Right renal pelvis (tissue), 4 donors: ENCODE measurements at regions not wholly inside any gene's neighbourhood (a gene's known extent, or its start where the extent isn't known, plus 50 kb on each side); places are given as distances from the start of the nearest gene placed in this dataset.

ENCODE experiments used
- DNase-seq, 4 donors: peaks; one replicate each; pipeline ENCODE4 v3.0.0-alpha.2; 2013; ENCODE audit warnings: low read depth in 4 of 4, low spot score in 3 of 4, missing footprints in 1 of 4

DNA sequence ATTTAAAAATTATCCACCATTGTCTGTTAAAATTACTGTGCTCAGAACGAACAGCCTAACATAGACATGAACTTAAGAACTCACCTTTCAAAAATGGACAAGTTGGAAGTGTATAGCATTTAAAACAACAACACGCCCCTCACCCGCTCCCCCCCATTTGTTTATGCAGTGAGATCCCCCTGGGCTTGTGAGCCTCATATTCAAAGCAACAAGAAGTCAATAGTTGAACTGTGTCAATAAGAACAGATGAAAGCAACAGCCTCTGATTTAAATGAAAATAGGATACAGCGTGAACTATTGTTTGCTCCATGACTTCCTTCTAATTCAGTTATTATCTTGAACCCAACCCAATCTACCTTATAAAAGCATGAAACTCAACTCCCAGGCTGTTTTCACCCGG lies 314.2 kb downstream of the BLID start:
- DNase-seq: no peak

DNA sequence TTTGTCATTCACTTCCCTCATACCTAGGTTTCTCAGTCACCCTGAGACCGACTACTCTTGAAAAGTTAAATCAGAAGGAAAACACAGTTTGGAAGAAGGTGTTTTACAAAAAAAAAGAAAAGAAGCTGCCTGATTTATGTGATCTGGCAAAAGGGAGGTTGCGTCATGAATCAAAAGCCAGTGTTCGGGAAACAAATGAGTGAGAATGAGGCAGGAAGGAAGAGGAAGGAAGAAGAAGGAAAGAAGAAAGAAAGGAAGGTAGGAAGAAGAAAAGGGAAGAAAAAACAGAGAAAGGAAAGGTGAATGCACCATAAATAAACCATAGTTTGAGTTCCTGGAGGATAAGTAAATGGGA lies 314.6 kb downstream of the BLID start:
- no peak for DNase-seq

GRCh38 chr11:121800731-121801393 lies 315.2 kb downstream of the BLID start:
- peak in 3 of 4 donors; percentile 57 to 73 (median 61) for DNase-seq

DNA sequence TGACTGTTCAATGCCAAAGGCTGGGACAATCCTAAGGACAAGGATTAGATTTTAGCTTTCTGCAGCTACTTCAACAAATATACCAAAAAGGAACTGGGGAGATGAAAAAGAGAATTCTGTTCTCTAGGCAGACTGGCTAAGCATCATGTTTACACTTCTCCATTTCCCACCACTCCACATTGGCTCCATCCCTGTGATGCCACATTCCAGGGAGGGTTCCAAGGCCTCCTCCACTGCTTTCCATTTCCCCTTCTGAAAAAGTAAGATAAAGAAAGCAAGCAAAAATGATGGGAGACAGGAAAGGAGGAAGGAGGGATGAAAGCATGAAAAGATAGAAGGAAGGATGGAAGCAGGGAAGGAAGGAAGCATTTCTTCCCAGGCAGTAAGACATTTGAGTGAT lies 315.8 kb downstream of the BLID start:
- DNase-seq: no peak

- no peak for DNase-seq
These were observed 318.5 kb downstream of the BLID start for GRCh38 chr11:121797496-121797895.

DNA sequence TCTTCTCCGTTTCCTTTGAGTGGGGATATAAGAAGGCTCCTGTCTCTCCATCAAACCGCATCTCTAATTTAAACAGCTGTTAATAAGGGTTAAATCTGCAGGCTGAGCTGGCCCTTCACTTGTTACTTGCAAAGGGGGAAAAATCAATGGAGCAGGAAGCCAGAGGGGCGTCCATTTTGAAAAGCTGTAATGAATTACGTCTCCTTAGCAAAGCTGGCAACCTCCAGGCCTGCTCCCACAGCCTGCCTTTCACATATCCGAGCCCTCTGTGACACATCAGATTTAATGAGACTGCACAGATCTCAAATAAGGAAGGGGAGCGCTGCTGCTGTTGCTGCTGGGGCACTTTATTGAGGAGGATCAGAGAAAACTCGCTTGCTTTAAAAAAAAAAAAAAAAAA lies 320.8 kb downstream of the BLID start:
- DNase-seq: no peak

GRCh38 chr11:121794671-121795141 lies 321.3 kb downstream of the BLID start:
- no peak for DNase-seq

DNA sequence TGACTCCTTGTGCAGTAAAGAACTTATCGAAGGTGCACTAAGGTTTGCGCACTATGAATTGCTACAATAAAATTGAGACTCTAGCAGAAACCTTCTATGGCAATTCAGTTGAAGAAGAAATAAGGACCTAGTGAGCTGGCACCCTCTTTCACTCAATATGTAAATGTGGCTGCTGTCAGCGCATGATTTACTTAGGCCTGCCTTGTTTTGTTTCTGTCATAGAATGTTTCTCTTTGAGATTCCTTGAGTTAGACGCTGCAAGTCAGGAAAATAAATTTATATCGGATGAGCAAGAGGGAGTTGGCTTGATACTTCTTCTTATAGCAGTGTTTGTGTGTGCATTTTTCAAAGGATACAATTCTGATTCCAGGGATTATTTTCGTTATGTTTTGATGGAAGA lies 322.1 kb downstream of the BLID start:
- DNase-seq: no peak

DNA sequence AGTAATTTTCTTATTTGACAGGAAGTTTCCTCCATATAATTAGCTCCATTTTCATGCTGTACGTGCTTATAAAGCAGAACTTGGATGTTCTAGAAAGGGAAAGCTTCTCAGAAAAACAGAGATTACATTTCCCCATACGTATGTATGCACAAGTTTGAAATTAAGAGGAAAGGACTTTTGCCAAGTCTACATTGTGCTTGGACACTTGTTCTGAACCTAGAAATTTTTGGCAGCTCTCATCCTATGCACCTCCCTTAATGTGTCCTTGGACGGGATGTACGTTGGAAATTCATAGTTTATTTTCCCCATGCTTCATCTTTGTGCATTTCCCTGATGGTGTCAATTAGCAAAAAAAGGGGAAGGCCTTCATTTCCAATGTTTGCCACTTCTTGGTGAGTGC lies 322.7 kb downstream of the BLID start:
- no peak for DNase-seq

DNA sequence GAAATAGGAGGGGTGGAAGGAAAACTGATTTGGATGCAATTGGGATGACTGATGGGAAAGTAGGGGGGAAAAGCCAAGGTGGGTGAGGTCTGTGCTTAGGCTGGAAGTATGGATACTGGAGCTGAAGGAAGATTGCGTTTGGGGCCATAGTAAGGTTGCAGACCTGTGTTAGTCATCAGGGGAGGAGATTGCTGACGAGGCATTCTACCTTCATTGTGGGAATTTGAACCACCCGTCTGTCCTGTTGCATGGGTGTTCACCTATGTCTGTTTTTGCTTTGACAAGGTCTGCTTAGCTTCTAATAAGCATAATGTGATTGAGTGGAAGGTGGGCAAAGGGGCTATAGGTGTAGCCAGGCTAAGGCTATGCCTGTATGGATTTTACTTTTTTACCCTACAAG lies 323.8 kb downstream of the BLID start:
- no peak for DNase-seq

- DNase-seq: no peak
These were observed 325.6 kb downstream of the BLID start for GRCh38 chr11:121790430-121790829.

GRCh38 chr11:121780971-121781370 lies 328.2 kb upstream of the SORL1-AS1 start:
- no peak for DNase-seq

GRCh38 chr11:121777056-121777455 lies 324.3 kb upstream of the SORL1-AS1 start:
- no peak for DNase-seq

DNA sequence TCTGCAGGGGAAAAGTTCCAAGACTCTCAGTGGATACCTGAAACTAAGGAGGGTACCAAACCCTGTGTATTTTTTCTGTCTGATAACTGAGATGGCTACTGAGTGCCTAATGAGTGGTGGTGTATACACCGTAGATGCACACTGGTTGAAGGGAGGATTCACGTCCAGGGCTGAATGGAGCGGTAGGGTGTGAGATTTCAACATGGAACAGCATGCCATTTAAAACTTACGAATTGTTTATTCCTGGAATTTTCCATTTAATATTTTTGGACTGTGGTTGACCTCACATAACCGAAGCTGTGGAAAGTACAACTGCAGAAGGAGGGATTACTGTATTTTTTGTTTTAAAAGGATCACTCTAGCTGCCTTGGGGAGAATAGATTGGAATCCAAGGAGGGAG lies 322.5 kb upstream of the SORL1-AS1 start:
- DNase-seq: no peak

DNA sequence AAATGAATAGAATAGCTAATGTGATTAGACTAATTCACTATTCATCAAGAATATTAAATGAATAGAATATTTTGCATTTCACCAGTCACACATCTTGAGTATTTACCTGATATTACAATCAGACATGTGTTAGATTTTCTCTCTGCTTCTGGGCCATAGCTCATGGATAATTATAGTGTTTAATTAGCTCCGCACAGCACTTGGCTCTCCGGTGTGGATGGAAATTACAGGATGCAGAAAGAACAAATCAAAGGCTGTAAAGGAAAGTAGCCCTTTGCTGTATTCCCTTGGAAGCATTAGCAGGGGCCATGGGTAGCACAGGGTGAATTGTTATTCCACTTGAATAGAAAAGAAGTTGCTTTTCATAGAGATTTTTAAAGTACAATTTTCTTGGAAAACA lies 320.3 kb upstream of the SORL1-AS1 start:
- DNase-seq: no peak

DNA sequence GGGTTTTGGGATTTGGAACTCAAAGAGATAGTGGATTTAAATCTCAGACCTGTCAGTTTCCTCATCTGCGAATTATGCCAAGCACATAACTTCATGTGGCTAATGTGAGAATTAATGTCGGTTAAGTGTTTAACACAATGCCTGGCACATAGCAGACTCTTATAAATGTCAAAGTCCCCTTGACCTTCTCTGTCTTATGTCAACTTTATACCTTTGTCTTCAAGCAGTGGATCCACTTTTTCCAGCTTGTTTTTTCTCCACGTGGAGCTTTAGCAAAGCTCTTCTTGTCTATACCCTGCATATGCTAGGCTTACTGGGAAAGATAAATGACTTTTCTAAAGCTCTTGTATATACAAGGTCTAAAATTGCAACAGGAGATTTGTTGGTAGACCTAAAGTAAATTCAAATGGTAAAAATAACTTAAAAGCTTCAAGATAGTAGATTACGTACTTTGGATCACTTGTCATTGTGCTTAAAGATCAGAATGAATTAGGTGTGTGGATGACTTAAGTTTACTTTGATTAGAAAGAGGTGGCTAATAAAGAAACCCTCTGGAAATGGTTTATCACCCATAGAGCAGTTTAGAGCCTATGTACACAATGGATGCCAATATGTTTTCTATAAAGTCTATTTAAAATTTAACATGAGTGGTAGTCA lies 318.3 kb upstream of the SORL1-AS1 start:
- DNase-seq: no peak

- DNase-seq: no peak
These were observed 316.4 kb upstream of the SORL1-AS1 start for GRCh38 chr11:121769191-121769590.

GRCh38 chr11:121767433-121767832 lies 314.7 kb upstream of the SORL1-AS1 start:
- no peak for DNase-seq

GRCh38 chr11:121766991-121767390 lies 314.2 kb upstream of the SORL1-AS1 start:
- no peak for DNase-seq

DNA sequence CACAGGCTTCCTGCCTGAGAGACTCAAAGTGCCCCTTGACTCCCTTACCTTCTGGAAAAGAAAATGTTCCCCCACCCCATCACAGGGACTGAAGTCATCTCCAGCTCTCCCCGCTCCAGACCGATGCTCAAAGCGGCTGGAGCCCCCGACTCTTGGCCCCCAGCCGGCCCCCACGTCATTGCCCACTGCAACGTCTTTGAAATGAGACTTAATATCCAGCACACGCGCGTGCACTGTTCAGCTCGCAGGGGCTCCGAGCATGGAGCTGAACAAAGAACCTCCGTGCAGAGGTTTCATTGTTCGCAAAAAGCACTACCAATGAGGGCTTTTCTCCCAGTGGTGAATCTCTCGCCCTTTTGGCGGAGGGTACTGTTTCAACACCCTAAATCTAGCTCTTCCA lies 313.4 kb upstream of the SORL1-AS1 start:
- DNase-seq: no peak

DNA sequence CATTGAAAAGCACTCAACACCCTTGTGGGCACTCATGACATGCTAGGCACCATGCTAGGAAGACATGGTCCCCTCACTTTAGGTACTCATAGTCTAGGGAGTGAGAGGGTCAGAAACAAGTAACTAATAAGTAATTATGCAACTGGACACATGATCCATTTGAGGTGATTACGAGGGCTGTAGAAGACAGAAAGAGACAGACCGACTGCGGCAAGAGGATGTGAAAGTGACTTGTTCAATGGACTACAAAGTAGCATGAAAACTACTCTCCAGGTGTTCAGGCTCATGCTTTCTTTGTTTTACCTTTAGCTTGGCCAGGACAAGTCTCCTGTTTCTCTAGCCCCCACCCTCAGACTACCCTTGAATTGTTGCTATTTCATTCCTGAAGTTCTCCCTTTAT lies 310.8 kb upstream of the SORL1-AS1 start:
- no peak for DNase-seq

GRCh38 chr11:121762820-121763219 lies 310.1 kb upstream of the SORL1-AS1 start:
- no peak for DNase-seq

DNA sequence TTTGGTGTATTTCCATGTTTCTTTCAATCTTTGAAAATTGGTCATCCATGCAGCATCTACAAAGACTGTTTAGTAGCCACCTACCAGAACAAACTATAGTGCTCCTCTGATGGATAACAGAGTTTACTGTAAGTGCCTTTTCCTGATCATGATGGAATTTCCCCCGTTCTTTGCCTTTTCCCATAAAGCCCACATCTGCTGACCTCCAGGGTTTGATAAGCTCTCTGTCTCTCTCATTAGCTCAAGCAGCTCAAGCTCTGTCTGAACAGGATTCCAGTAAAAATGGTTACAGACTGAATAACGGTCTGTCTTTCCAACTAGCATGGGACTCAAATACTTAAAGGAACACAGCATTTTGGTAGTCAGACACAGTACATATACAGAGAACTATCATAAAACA lies 308.4 kb upstream of the SORL1-AS1 start:
- no peak for DNase-seq
